CD4-positive, CD25-positive, alpha-beta regulatory T cell (primary cell): ENCODE measurements at regions not wholly inside any gene's neighbourhood (a gene's known extent, or its start where the extent isn't known, plus 50 kb on each side); places are given as distances from the start of the nearest gene placed in this dataset.

Experiments used
- ATAC-seq, 2 donors: fragments of 150-1000 bp; cut with Tn5 transposase; one replicate each; pipeline ENCODE4 v1.10.0; 2021; ENCODE audit warnings: low read depth in 2 of 2, moderate number of reproducible peaks in 2 of 2, moderate library complexity in 1 of 2
- DNase-seq, 3 donors: peaks; one replicate each; pipeline versions ENCODE4 v3.0.0 to v3.0.0-alpha.2; 2012 to 2022; ENCODE audit warnings: mixed read lengths in 1 of 3
- H3K27ac ChIP-seq: one replicate; pipeline ENCODE4 v1.7.0; 2013; ENCODE audit warnings: mild to moderate bottlenecking, low read length; ENCODE audit not compliant: insufficient read depth, poor library complexity, severe bottlenecking
- H3K27me3 ChIP-seq: one replicate; pipeline ENCODE4 v1.7.0; 2013; ENCODE audit warnings: low read length; ENCODE audit not compliant: control insufficient read depth, insufficient read depth
- H3K36me3 ChIP-seq: one replicate; pipeline ENCODE4 v1.7.0; 2013; ENCODE audit warnings: mild to moderate bottlenecking, low read length, moderate library complexity; ENCODE audit not compliant: control insufficient read depth, insufficient read depth
- H3K4me1 ChIP-seq: 2 replicates; pipeline ENCODE4 v1.7.0; 2013; ENCODE audit warnings: mild to moderate bottlenecking, low read length; ENCODE audit not compliant: insufficient read depth, control insufficient read depth, poor library complexity, severe bottlenecking
- H3K4me3 ChIP-seq: one replicate; pipeline ENCODE4 v1.7.0; 2013; ENCODE audit warnings: low read depth, mild to moderate bottlenecking, low read length, moderate library complexity
- H3K9me3 ChIP-seq, 2 experiments: 1 replicate in 1 of 2; 2 replicates in 1 of 2; pipeline ENCODE4 v1.7.0; 2013; ENCODE audit warnings: low read length in 2 of 2, mild to moderate bottlenecking in 1 of 2, moderate library complexity in 1 of 2; ENCODE audit not compliant: control insufficient read depth in 2 of 2
- H3K27ac Mint-ChIP-seq, 3 donors: one replicate each; pipeline ENCODE4 v1.8.0; 2020 to 2022; ENCODE audit warnings: mild to moderate bottlenecking in 3 of 3, mixed read lengths in 3 of 3, moderate library complexity in 2 of 3
- H3K27me3 Mint-ChIP-seq: one replicate; pipeline ENCODE4 v1.8.0; 2022; ENCODE audit warnings: mild to moderate bottlenecking, mixed read lengths
- H3K36me3 Mint-ChIP-seq: one replicate; pipeline ENCODE4 v1.8.0; 2020; ENCODE audit warnings: mixed read lengths
- H3K4me1 Mint-ChIP-seq, 4 donors: one replicate each; pipeline ENCODE4 v1.8.0; 2020 to 2022; ENCODE audit warnings: mixed read lengths in 4 of 4, mild to moderate bottlenecking in 1 of 4
- H3K4me3 Mint-ChIP-seq, 4 donors: one replicate each; pipeline ENCODE4 v1.8.0; 2020 to 2022; ENCODE audit warnings: mild to moderate bottlenecking in 4 of 4, mixed read lengths in 4 of 4, moderate library complexity in 3 of 4
- H3K9me3 Mint-ChIP-seq, 7 donors: one replicate each; pipeline ENCODE4 v1.8.0; 2020 to 2022; ENCODE audit warnings: mixed read lengths in 7 of 7, mild to moderate bottlenecking in 3 of 7, moderate library complexity in 2 of 7

DNA sequence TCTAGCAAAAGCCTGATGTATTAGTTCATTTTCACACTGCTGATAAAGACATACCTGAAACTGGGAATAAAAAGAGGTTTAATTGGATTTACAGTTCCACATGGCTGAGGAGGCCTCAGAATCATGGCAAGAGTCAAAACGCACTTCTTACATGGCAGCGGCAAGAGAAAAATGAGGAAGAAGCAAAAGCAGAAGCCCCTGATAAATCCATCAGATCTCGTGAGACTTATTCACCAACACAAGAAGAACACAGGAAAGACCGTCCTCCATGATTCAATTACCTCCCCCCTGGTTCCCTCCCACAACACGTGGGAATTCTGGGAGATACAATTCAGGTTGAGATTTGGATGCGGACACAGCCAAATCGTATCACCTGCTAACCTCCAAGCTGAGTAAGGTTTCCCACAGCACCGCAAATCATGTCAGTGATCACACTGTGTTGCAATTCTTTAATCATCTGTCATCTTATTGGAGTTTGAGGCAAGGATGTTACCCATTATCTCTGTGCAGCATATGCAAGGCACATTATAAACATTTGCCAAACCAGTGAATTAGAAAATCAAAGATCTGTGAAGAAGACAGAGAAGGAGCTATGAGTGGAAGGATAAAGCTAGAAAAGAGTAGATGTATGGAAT lies 128.5 kb downstream of the ZNF281 start:
- H3K27ac ChIP-seq = no peak overlapping the region
- DNase-seq (no peak), ATAC-seq (no peak)
- H3K4me3 ChIP-seq = no peak overlapping the region
- H3K36me3 Mint-ChIP-seq = no peaks in the 10 kb centered on the region
- no peak overlapping the region for H3K27ac Mint-ChIP-seq
- no peaks in the 10 kb centered on the region for H3K9me3 ChIP-seq
- no peaks in the 10 kb centered on the region for H3K4me1 ChIP-seq
- H3K36me3 ChIP-seq = no peaks in the 10 kb centered on the region
- H3K4me3 Mint-ChIP-seq = no peak overlapping the region
- H3K27me3 ChIP-seq = no peaks in the 10 kb centered on the region
- H3K9me3 Mint-ChIP-seq = no peaks in the 10 kb centered on the region
- no peaks in the 10 kb centered on the region for H3K4me1 Mint-ChIP-seq
- no peaks in the 10 kb centered on the region for H3K27me3 Mint-ChIP-seq

DNA sequence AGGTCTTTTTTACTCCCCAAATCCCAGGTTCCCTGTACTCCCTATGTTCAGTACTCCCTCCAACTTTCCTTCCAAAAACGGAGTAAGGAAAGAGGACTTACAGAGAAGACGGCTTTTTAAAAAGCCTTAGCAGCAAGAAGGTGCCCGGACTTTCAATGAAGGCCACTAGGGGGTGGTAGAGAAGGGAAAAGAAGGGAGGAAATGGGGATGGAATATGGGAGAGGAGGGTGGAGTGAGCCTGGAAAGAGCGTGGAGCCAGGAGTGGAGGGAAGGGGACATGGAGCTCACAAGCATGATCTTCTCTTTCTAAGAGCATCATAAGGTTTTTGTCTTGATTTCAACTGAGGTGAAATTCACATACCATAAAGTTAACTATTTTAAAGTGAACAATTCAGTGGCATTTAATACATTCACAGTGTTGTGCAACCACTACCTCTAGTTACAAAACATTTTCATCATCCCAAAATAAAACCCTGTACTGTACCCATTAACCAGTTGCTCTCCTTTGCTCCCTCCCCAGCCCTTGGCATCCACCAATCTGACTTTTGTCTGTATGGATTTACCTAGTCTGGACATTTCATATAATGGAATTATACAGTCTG lies 129.9 kb downstream of the ZNF281 start:
- Histone ChIP-seq H3K36me3 (no peaks in the 10 kb centered on the region), H3K27ac (no peak overlapping the region), H3K9me3 (no peaks in the 10 kb centered on the region), H3K4me1 (no peaks in the 10 kb centered on the region), H3K27me3 (no peaks in the 10 kb centered on the region), H3K4me3 (no peak overlapping the region)
- no peak overlapping the region for H3K4me3 Mint-ChIP-seq
- no peaks in the 10 kb centered on the region for H3K27me3 Mint-ChIP-seq
- no peaks in the 10 kb centered on the region for H3K36me3 Mint-ChIP-seq
- ATAC-seq (no peak), DNase-seq (peak in 2 of 3 donors; percentile 20 to 41)
- H3K27ac Mint-ChIP-seq = no peak overlapping the region
- H3K9me3 Mint-ChIP-seq = no peaks in the 10 kb centered on the region
- H3K4me1 Mint-ChIP-seq = no peaks in the 10 kb centered on the region

DNA sequence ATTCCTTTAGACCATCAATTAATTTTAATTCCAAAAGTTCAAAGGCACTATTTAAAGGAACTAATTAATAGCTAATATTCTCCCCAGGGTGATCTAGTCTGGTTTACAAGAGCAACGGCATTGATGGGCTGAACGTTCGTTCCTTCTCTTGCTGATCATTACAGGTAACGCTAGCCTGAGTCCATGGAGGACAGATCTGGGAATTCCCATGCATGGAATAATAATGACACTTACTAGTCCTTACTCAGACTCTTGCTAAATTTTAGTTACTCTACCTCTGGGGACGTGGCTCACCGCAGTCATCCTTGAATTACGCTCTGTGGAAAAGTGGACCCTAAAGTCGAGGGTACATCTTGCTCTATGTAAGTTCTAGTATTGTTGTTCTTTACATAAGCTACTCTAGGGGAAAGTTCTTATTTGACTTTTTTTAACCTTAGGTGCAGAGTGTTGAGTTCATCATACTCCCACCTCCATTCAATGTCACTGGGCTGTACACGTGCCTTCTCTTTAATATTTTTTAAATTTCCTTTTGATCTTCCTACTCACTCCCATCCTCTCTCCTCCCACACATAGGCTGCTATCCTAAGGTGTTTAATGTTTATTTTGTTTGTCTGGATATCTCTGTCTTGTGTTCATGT lies 133.9 kb downstream of the ZNF281 start:
- no peaks in the 10 kb centered on the region for H3K9me3 ChIP-seq
- no peak overlapping the region for H3K4me3 Mint-ChIP-seq
- H3K36me3 Mint-ChIP-seq = no peaks in the 10 kb centered on the region
- H3K9me3 Mint-ChIP-seq = no peaks in the 10 kb centered on the region
- ATAC-seq (no peak), DNase-seq (no peak)
- no peaks in the 10 kb centered on the region for H3K4me1 Mint-ChIP-seq
- H3K36me3 ChIP-seq = no peaks in the 10 kb centered on the region
- H3K27me3 Mint-ChIP-seq = no peaks in the 10 kb centered on the region
- no peak overlapping the region for H3K27ac ChIP-seq
- H3K4me1 ChIP-seq = no peaks in the 10 kb centered on the region
- H3K4me3 ChIP-seq = no peak overlapping the region
- no peak overlapping the region for H3K27ac Mint-ChIP-seq
- H3K27me3 ChIP-seq = no peaks in the 10 kb centered on the region

DNA sequence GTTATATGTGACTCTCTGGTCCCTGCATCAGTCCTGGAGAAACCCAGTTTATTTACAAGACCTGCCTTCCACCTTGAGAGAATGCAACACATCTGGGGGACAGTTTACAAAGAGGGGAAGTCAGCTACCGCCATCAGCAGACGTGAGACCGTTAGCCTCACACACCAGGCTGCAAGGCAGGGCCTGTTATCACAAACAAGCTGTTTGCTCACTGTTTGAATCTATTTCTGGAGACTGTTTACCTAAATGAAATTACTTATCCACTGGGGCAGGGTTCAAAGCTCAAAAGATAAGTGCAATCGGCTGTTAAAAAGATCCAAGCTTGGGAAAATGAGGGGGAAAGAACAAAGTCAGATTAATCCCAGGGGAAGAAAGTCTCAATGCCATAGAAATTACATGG lies 134.4 kb downstream of the ZNF281 start:
- no peaks in the 10 kb centered on the region for H3K27me3 Mint-ChIP-seq
- no peak overlapping the region for H3K27ac ChIP-seq
- H3K36me3 ChIP-seq = no peaks in the 10 kb centered on the region
- no peaks in the 10 kb centered on the region for H3K27me3 ChIP-seq
- DNase-seq = no peak
- H3K4me1 ChIP-seq = no peaks in the 10 kb centered on the region
- no peaks in the 10 kb centered on the region for H3K4me1 Mint-ChIP-seq
- no peaks in the 10 kb centered on the region for H3K9me3 Mint-ChIP-seq
- H3K4me3 ChIP-seq = no peak overlapping the region
- no peak for ATAC-seq
- no peak overlapping the region for H3K27ac Mint-ChIP-seq
- no peaks in the 10 kb centered on the region for H3K36me3 Mint-ChIP-seq
- no peak overlapping the region for H3K4me3 Mint-ChIP-seq
- H3K9me3 ChIP-seq = no peaks in the 10 kb centered on the region

DNA sequence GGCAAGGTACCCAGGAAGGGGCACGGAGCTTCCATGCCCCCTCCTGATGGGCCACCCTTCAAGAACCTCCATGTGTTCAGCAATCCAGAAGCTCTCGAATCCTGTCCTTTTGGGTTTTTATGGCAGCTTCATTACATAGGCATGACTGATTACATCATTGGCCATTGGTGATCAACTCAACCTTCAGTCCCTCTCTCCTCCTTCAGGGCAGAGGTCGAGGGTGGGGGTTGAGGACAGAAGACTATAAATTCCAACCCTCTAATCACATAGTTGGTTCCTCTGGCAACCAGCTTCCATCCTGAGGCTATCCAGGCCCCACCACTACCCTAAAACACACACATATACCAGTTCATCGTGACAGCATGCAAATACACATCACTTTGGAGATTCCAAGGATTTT lies 135.7 kb downstream of the ZNF281 start:
- H3K36me3 ChIP-seq = no peaks in the 10 kb centered on the region
- Mint-ChIP-seq H3K4me3 (no peak overlapping the region), H3K27ac (no peak overlapping the region), H3K27me3 (no peaks in the 10 kb centered on the region), H3K4me1 (no peaks in the 10 kb centered on the region), H3K36me3 (no peaks in the 10 kb centered on the region), H3K9me3 (no peaks in the 10 kb centered on the region)
- H3K4me1 ChIP-seq = no peaks in the 10 kb centered on the region
- H3K4me3 ChIP-seq = no peak overlapping the region
- H3K9me3 ChIP-seq = no peaks in the 10 kb centered on the region
- DNase-seq = no peak
- H3K27ac ChIP-seq = no peak overlapping the region
- H3K27me3 ChIP-seq = no peaks in the 10 kb centered on the region
- ATAC-seq = no peak

DNA sequence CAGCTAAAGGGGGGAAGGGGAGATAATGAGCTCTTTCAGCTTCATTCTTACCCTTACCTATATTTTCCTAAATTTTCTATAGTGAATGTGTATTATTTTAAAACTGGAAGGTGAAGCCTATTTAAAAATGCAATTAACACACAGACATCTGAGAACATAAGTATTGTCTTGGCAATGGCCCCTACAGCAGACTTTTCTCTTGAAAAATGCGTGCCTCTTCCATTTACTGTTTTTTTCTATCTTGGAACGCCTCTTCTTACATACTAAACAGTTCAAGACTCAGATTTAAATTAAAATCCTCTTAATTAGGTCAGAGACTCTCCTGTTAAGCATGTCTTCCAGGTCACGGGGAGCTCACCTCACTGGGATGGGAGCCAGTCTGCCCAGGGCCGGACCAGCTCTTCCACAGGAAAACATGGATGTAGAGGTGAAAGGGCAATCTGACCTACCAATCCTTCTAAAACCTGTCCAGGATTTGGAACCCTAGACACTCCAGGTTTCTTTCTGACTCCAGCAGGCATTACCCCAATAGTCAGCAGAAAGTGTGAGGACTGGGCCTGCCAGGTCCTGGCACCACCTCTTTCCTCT lies 137.3 kb downstream of the ZNF281 start:
- Histone ChIP-seq H3K27ac (no peak overlapping the region), H3K4me3 (no peak overlapping the region), H3K27me3 (no peaks in the 10 kb centered on the region), H3K4me1 (no peaks in the 10 kb centered on the region), H3K36me3 (no peaks in the 10 kb centered on the region), H3K9me3 (no peaks in the 10 kb centered on the region)
- no peak overlapping the region for H3K4me3 Mint-ChIP-seq
- H3K36me3 Mint-ChIP-seq = no peaks in the 10 kb centered on the region
- peaks cover 0 to 1% (median 0%) of the 10 kb centered on the region in 7 donors for H3K9me3 Mint-ChIP-seq
- ATAC-seq = no peak
- no peaks in the 10 kb centered on the region for H3K4me1 Mint-ChIP-seq
- DNase-seq = no peak
- H3K27ac Mint-ChIP-seq = no peak overlapping the region
- no peaks in the 10 kb centered on the region for H3K27me3 Mint-ChIP-seq

DNA sequence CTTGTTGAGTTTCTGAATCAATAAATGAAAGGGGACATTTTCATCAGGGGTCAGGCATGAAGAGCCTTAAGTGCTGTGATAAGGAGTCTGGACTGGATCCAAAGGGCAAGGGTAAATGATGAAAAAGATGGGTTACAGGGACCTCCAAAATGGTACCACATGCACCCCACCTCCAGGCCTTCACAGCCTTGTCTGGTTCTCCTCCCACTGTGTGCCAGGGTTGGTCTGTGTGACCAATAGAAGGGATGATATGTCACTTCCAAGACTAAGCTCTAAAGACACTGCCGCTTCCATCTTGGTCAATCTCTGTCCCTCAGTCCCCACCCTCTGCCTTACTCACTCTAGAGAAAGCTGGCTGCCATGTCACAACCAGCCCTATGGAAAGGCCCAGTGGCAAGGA lies 140.6 kb downstream of the ZNF281 start:
- Mint-ChIP-seq H3K9me3 (peaks cover 0 to 1% (median 0%) of the 10 kb centered on the region in 7 donors), H3K4me3 (no peak overlapping the region), H3K4me1 (no peaks in the 10 kb centered on the region), H3K27me3 (no peaks in the 10 kb centered on the region), H3K36me3 (no peaks in the 10 kb centered on the region), H3K27ac (no peak overlapping the region)
- peaks cover 2% of the 10 kb centered on the region for H3K27me3 ChIP-seq
- no peaks in the 10 kb centered on the region for H3K36me3 ChIP-seq
- H3K27ac ChIP-seq = no peak overlapping the region
- H3K4me3 ChIP-seq = no peak overlapping the region
- no peaks in the 10 kb centered on the region for H3K4me1 ChIP-seq
- ATAC-seq (no peak), DNase-seq (no peak)
- no peaks in the 10 kb centered on the region for H3K9me3 ChIP-seq
